D721Med (cell line): ENCODE measurements at regions not wholly inside any gene's neighbourhood (a gene's known extent, or its start where the extent isn't known, plus 50 kb on each side); places are given as distances from the start of the nearest gene placed in this dataset.

Experiments
- DNase-seq: peaks from one replicate; pipeline ENCODE4 v3.0.0; 2011; ENCODE audit warnings: low spot score; ENCODE audit not compliant: insufficient read length
- FAIRE-seq: peaks from 2 replicates; lab custom pipeline; 2011; peaks lifted over from hg19 to GRCh38; lab: Jason Lieb, UNC
- CTCF ChIP-seq: IDR thresholded peaks from 2 replicates; pipeline ENCODE4 v1.5.1; 2012; ENCODE audit warnings: mild to moderate bottlenecking, control low read depth; ENCODE audit not compliant: insufficient read depth; ENCODE audit errors: missing control alignments

- TF ChIP-seq CTCF = no peak
- FAIRE-seq (no peak), DNase-seq (no peak)
Measured at GRCh38 chr6:101021504-101021903, 140.4 kb upstream of the ASCC3 start.

GRCh38 chr6:101042966-101043365 lies 161.8 kb upstream of the ASCC3 start:
- DNase-seq (no peak), FAIRE-seq (no peak)
- no peak for TF ChIP-seq CTCF

- DNase-seq (no peak), FAIRE-seq (no peak)
- no peak for TF ChIP-seq CTCF
Measured at GRCh38 chr6:101058296-101058695, 177.2 kb upstream of the ASCC3 start.

GRCh38 chr6:101066481-101066880 lies 185.4 kb upstream of the ASCC3 start:
- FAIRE-seq (no peak), DNase-seq (no peak)
- no peak for TF ChIP-seq CTCF

- no peak for DNase-seq
- TF ChIP-seq CTCF = no peak
- no peak for FAIRE-seq
Measured at GRCh38 chr6:101069191-101069795, 188.2 kb upstream of the ASCC3 start.

GRCh38 chr6:101070044-101070608 lies 189.0 kb upstream of the ASCC3 start:
- DNase-seq (no peak), FAIRE-seq (no peak)
- no peak for TF ChIP-seq CTCF

GRCh38 chr6:101077344-101077743 lies 196.2 kb upstream of the ASCC3 start:
- FAIRE-seq (no peak), DNase-seq (no peak)
- TF ChIP-seq CTCF = no peak
